Sigmoid colon (tissue), 6 donors: ENCODE measurements at regions not wholly inside any gene's neighbourhood (a gene's known extent, or its start where the extent isn't known, plus 50 kb on each side); places are given as distances from the start of the nearest gene placed in this dataset.

Experiments
- DNase-seq: peaks from one replicate; pipeline ENCODE4 v3.0.0-alpha.2; 2019
- H3K27ac ChIP-seq, 4 donors: fragments of 200-600 bp; sonication (generic); one replicate each; pipeline ENCODE4 v1.5.1; 2016 to 2019; ENCODE audit warnings: mild to moderate bottlenecking in 1 of 4
- H3K27me3 ChIP-seq, 3 donors: fragments of 200-600 bp; sonication (generic); one replicate each; pipeline ENCODE4 v1.5.1; 2019; ENCODE audit warnings: mild to moderate bottlenecking in 1 of 3
- H3K36me3 ChIP-seq, 4 donors: fragments of 200-600 bp; sonication (generic); one replicate each; pipeline ENCODE4 v1.5.1; 2016 to 2019
- H3K4me1 ChIP-seq, 4 donors: fragments of 200-600 bp; sonication (generic); one replicate each; pipeline ENCODE4 v1.5.1; 2017 to 2019
- H3K4me3 ChIP-seq, 4 donors: fragments of 200-600 bp; sonication (generic); one replicate each; pipeline ENCODE4 v1.5.1; 2017 to 2019; ENCODE audit warnings: mild to moderate bottlenecking in 2 of 4, moderate library complexity in 1 of 4
- H3K9me3 ChIP-seq, 4 donors: fragments of 200-600 bp in 3 of 4; sonication (generic) in 3 of 4; one replicate each; pipeline versions ENCODE4 v1.5.1 to v1.6.1; 2013 to 2019
- EP300 ChIP-seq, 4 donors: sonication (generic); formaldehyde crosslinking; IDR thresholded peaks; one replicate each; pipeline ENCODE4 v1.6.1; 2017; ENCODE audit warnings: antibody characterized with exemption in 4 of 4
- POLR2A ChIP-seq, 2 donors: fragments of 450-650 bp; IDR thresholded peaks; one replicate each; pipeline ENCODE4 v1.6.1; 2016; ENCODE audit warnings: antibody characterized with exemption in 2 of 2, mild to moderate bottlenecking in 2 of 2, moderate library complexity in 2 of 2
- POLR2AphosphoS5 ChIP-seq, 4 donors: sonication (generic); formaldehyde crosslinking; IDR thresholded peaks; one replicate each; pipeline ENCODE4 v1.6.1; 2017; ENCODE audit warnings: antibody characterized with exemption in 4 of 4
- WGBS, 2 donors: extraction: QIAGEN DNeasy Blood & Tissue Kit; methylation state at CpG; one replicate each; pipeline ENCODE4 v1.1.7; 2013; 5-methylcytosine and 5-hydroxymethylcytosine counted together
- intact Hi-C: fragments of 100-400 bp; cut with DNase I; formaldehyde crosslinking; loops from one replicate; pipeline ENCODE4 v1.15.1; 2023
- TF ChIP-seq, protein P1 (sequence below), 4 experiments: fragments of 450-650 bp in 3 of 4; fragments of 200-600 bp in 1 of 4; IDR thresholded peaks; one replicate each; pipeline ENCODE4 v1.5.1; 2016 to 2019; ENCODE audit warnings: antibody characterized with exemption in 4 of 4, mild to moderate bottlenecking in 3 of 4, moderate library complexity in 2 of 4
- donor health status: healthy with polysubstance abuse.
- donor health status: healthy.

DNA sequence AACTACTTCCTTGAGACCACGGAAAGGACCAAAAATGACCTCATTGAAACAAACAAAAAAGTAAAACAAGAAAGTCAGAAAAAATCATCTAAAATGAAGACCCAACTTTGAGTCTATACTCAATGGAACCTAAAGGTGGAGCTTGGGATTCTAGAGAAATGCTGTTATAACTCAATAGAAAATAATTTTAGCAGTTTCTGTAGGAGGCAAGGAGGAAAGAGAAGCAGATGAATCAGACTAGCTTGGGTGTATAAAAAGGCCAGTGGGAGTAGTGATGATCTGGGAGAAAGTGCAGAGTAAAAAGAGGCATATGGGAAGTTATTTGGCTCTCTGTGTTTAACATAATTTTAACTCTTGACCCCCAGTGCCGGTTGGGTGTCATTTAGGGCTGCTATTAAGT lies 94.4 kb downstream of the TMCO5A start:
- DNase-seq = no peak
- H3K27ac ChIP-seq = no peak overlapping the region
- H3K4me1 ChIP-seq = no peaks in the 10 kb centered on the region
- H3K36me3 ChIP-seq = no peaks in the 10 kb centered on the region
- TF ChIP-seq POLR2A (IDR thresholded peaks at IDR 0.05) = no peak
- H3K4me3 ChIP-seq = no peak overlapping the region
- no peaks in the 10 kb centered on the region for H3K9me3 ChIP-seq
- no peaks in the 10 kb centered on the region for H3K27me3 ChIP-seq
- intact Hi-C loops = no loop called here
- WGBS, 2 donors = 65 to 80% methylated on average over 2 of the region's 2 CpGs

DNA sequence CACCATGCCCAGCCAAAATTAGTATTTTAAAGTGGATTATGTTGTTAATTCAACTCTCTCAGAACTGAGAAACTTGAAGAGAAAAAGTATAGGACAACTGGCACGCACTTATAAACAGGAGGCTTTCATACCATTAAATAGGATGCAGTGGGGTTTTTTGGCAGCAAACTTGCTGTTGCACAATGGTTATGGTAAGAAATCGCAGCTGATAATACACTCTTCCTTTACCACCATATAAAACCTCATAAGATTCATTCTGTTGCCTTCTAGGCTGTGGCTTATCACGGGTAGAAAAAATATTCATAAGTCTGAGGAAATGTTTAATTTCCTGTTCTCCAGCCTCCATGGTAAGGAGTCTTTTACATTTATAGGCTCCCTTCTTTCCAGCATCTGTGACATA lies 95.3 kb downstream of the TMCO5A start:
- H3K4me3 ChIP-seq = no peak overlapping the region
- DNase-seq = no peak
- no peaks in the 10 kb centered on the region for H3K4me1 ChIP-seq
- WGBS, 2 donors = 72 to 77% methylated on average over 3 of the region's 3 CpGs
- no peaks in the 10 kb centered on the region for H3K9me3 ChIP-seq
- intact Hi-C loops = no loop called here
- no peak for TF ChIP-seq POLR2AphosphoS5 (IDR thresholded peaks at IDR 0.05)
- TF ChIP-seq POLR2A (IDR thresholded peaks at IDR 0.05) = no peak
- TF ChIP-seq, protein P1, sequence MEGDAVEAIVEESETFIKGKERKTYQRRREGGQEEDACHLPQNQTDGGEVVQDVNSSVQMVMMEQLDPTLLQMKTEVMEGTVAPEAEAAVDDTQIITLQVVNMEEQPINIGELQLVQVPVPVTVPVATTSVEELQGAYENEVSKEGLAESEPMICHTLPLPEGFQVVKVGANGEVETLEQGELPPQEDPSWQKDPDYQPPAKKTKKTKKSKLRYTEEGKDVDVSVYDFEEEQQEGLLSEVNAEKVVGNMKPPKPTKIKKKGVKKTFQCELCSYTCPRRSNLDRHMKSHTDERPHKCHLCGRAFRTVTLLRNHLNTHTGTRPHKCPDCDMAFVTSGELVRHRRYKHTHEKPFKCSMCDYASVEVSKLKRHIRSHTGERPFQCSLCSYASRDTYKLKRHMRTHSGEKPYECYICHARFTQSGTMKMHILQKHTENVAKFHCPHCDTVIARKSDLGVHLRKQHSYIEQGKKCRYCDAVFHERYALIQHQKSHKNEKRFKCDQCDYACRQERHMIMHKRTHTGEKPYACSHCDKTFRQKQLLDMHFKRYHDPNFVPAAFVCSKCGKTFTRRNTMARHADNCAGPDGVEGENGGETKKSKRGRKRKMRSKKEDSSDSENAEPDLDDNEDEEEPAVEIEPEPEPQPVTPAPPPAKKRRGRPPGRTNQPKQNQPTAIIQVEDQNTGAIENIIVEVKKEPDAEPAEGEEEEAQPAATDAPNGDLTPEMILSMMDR (IDR thresholded peaks at IDR 0.05) = no peak
- TF ChIP-seq EP300 (IDR thresholded peaks at IDR 0.05) = no peak
- H3K36me3 ChIP-seq = no peaks in the 10 kb centered on the region
- H3K27me3 ChIP-seq = no peaks in the 10 kb centered on the region
- H3K27ac ChIP-seq = no peak overlapping the region

DNA sequence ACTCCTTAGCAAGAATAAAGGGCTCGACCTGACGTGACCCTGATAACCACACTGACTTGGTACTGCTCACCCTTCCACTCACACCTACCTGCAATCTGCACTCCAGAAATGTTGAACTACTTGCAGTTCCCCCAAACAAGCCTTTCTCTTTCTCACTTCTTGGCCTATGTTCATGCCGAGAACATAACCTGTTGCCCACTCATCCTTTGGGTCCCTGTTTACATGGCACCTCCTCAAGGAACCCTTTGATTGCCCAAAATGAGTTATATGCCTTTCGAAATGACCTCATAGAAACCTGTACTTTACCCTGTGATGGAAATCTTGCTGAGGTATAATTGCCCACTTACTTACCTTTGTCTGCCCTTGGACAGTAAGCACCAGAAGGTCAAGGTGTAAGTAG lies 96.2 kb downstream of the TMCO5A start:
- Histone ChIP-seq H3K4me1 (no peaks in the 10 kb centered on the region), H3K27me3 (no peaks in the 10 kb centered on the region), H3K9me3 (no peaks in the 10 kb centered on the region), H3K27ac (no peak overlapping the region), H3K4me3 (no peak overlapping the region), H3K36me3 (no peaks in the 10 kb centered on the region)
- WGBS, 2 donors = 91 to 92% methylated on average over 4 of the region's 4 CpGs
- intact Hi-C loops = no loop called here
- no peak for DNase-seq
- TF ChIP-seq, protein P1 (IDR thresholded peaks at IDR 0.05) = no peak
- no peak for TF ChIP-seq EP300 (IDR thresholded peaks at IDR 0.05)
- TF ChIP-seq POLR2AphosphoS5 (IDR thresholded peaks at IDR 0.05) = no peak
- no peak for TF ChIP-seq POLR2A (IDR thresholded peaks at IDR 0.05)

DNA sequence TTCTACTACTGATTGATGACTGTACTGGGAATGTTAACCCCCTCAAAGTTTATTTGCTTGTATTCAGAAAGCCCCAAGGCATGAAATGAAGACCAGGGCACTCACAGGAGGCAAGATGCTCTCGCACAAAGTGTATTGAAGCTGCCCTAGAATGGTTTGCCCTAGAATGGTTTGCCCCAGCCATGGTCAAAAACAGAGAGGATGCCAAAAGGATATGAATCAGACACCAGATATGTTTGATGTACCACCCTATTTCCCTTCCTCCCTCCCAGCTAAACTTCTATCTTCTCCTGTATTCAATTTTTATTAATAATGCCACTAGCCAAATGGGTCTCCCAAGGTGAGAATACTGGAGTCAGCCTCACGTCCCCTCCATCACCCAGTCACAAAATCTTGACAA lies 101.3 kb downstream of the TMCO5A start:
- Histone ChIP-seq H3K36me3 (no peaks in the 10 kb centered on the region), H3K4me3 (no peak overlapping the region), H3K4me1 (no peaks in the 10 kb centered on the region), H3K27me3 (no peaks in the 10 kb centered on the region), H3K27ac (no peak overlapping the region), H3K9me3 (no peaks in the 10 kb centered on the region)
- DNase-seq = no peak
- 90 to 91% methylated on average over 2 of the region's 2 CpGs for WGBS, 2 donors
- intact Hi-C loops = no loop called here
- TF ChIP-seq, protein P1 (IDR thresholded peaks at IDR 0.05) = no peak
- TF ChIP-seq EP300 (IDR thresholded peaks at IDR 0.05) = no peak

DNA sequence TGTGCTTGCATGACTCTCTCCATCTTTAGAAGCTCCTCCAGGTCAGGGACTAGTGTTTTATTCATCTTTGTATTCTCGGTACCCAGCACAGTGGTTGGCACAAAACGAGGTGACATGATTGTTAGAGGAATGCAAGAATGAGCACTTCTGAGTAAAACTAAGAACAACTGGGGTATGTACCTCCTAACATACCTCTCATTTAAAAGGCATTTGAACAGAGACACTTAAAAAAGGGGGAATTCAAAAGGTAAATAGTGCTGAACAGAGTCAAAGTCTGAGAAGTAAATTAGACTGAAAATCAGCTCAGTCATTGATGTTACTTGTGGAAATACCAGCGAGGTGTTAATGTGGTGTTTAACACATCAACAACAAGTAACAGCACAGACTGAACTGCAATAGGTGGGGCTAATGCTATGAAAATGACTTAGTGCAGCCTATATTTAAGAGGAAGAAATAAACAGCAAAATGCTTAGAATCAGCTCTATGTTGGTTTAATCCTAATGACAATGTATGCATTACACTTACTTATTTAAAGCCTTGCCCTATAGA lies 102.4 kb downstream of the TMCO5A start:
- DNase-seq = no peak
- Histone ChIP-seq H3K27ac (no peak overlapping the region), H3K27me3 (no peaks in the 10 kb centered on the region), H3K4me3 (no peak overlapping the region), H3K36me3 (no peaks in the 10 kb centered on the region), H3K9me3 (no peaks in the 10 kb centered on the region), H3K4me1 (no peaks in the 10 kb centered on the region)
- WGBS, 2 donors = 80 to 83% methylated on average over 3 of the region's 3 CpGs
- intact Hi-C loops = no loop called here
- TF ChIP-seq, protein P1 (IDR thresholded peaks at IDR 0.05) = no peak
- TF ChIP-seq POLR2AphosphoS5 (IDR thresholded peaks at IDR 0.05) (no peak), EP300 (IDR thresholded peaks at IDR 0.05) (no peak), POLR2A (IDR thresholded peaks at IDR 0.05) (no peak)
